GM18909 (cell line): ENCODE measurements at regions not wholly inside any gene's neighbourhood (a gene's known extent, or its start where the extent isn't known, plus 50 kb on each side); places are given as distances from the start of the nearest gene placed in this dataset.
"Not testable (repeated sequence)": the region's sequence is repeated elsewhere in the genome, so short reads cannot be mapped to it uniquely, and the experiment has no call there.

ENCODE experiments used
- ATAC-seq: cut with Tn5 transposase; IDR thresholded peaks from one replicate; pipeline ENCODE4 v1.9.1; 2021; ENCODE audit warnings: mild to moderate bottlenecking; ENCODE audit not compliant: unreplicated experiment, poor library complexity

DNA sequence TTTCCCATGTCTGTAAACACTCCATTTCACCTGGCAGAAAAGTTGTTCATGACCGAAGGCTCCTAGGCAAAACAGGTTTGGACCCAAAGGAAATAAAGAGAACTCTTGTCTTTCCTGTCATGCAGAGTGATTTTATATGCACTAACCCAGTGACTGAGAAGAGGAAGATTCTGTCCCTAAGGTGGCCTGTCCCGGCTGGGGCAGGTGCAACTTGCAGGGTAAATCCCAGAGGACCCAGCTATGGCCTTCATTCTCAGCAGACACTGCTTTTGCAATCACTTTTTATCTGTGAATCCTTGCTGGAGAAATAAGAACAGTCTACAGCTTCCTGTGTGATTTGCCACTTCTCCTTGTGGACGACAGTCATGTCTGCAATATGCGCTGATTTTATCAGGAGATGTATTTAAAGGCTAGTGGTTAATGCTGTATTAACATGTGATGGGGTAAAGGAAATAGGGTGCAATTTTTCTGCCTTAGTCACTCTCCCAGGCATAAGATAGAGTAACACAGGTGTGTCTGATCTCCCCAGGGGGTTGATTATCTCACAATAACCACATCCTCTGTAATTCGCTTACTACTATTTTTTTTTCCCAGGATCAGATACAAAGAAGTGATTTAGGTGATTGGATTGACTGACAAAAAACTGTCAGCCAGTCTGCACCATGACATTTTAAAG, 696.8 kb upstream of the SOX9 start:
- ATAC-seq, result no peak

DNA sequence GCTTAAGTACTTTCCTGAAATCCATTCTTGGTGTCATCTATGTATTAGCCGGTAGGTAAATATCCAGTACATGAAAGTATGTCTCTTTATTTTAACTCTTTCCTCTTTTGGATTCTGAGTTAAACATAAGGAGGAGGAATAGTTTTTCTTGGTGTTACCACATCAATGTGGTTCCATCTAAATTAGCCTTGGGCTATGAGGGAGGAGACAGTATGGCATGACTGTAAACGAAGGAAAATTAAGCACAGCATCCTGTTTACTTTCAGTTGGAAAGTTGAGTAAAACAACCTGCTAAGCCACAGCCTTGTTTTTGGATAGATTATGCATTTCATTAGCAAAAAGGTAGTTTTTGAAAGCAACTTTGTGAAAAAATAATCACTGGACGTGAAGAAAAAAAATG, 693.0 kb upstream of the SOX9 start:
- ATAC-seq, result no peak

DNA sequence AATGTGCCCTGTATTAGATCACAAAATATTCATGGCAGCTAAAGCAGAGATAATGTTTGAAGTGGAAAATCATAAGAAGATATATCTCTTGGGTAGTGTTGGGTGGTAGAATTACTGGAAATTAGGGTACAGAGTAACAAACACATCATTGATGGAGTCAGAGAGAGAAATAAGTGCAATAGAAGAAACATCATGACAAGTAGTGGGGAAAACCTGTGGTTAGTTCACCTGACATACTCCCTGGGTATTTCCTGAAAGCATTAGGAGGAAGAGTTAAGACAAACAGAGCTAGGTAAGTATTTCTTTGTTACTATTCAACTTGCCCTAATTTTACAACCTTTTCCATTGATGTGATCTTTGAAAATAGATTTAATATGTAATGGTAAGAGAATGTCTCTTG, 691.9 kb upstream of the SOX9 start:
- no peak for ATAC-seq

DNA sequence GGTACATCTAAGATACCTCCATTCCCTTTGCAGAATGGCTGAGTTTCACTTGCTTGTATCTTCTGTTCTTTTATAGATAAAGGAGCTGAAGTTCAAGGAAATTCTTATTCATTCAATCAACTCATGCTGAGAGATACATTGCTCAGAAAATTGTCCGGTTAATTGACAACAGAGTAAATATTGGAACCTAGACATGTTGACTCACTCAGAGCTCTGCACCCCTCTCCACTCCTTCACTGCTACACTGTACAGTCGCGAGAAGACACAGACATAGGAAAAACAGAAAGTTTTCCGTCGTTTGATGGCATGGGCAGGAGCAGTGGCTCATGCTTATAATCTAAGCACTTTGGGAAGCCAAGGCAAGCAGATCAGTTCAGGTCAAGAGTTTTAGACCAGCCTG, 690.5 kb upstream of the SOX9 start:
- ATAC-seq, result no peak

DNA sequence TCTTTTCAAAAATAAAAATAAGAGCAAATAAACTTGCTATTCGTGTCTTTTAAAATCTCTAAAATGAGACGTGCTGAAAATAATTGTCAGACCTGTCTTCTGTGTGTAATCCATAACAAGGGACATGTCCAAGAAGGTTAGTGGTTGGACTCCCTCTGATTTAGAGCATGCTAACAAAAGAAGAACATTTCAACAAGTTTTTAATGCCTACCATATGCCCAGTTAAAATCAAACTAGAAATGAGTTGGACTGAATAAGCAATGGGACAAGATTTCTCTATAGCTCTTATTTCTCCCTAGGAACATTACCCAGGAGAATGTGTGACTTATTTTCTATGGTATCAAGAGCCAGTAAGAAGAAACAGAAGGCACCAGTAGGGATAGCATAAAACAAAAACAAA, 689.7 kb upstream of the SOX9 start:
- no peak for ATAC-seq

DNA sequence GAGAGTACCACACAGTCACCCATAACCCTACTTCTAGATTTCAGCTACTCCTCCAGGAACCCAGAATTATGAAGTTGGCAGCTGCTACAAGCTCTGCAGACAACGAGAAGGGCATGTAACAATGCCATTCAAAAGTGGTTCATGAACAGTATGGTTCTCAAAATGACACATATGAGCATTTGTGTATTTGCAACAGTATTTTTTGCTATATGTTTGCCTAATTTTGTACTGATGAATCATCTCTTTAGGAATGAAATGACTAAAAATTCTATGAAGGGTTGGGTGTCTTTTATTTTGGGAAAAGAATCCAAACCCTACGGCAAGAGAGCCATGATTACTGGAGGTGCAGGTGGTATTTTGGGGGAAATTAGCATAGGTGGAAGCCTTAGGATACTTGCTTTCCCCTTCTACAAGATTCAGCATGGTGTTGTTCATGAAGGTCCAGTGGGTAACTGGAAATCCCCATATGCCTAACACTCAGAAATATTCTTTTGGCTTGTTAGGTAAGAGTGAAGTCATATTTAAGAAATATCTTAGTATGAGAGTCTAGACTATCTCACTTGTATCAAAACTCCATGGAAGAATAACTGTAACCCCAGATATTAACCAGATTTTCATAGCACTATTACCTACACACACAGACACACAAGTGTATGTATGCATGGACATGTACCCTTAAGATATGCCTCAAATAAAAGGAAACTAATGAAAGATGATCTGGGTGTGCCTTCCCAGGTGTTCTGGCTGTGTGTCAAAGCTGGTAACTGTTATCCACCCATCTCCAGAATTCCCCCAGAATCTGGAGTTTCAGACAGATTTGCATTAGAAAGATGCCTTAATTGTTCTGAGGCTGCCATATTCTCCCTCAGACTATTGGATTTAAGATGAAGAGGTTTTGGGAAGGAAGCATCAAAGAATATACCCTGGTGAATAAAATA, 688.2 kb upstream of the SOX9 start:
- no peak for ATAC-seq

DNA sequence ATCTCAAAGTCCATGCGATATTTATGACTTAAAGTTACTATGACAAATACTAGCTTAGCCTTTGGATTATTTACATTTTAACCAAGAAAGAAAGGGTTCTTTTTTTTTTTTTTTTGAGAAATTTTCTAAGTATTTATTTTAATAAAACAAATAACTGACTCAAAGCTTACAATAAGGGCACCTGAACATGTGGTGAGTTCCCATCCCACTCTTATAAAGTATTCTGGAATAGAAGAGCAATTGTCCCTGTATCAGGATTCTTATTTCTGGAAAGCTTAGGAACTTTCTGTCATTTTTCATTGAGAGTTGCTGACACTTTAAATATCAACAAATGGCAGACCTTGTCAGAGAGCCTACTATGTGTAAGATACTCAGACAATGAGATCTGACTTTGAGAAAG, 686.1 kb upstream of the SOX9 start:
- ATAC-seq, result no peak

DNA sequence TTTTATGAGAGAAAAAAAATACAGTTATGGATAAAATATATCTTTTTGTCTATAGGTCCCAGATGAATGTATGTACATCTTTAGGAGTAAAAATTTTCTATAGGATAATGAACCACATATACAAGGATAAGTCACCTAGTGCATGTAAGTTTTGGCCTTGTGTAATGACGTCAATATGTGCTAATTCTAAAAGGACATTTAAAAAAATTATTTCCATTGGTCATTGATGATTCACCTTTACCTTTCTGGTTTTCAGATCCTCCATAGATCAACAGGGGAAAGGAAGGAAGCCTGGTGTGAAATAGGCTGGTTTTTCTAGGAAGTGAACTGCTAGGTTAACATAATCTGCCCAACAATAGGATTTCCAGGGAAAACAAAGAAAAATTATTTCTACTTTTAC, 684.3 kb upstream of the SOX9 start:
- ATAC-seq, result no peak

DNA sequence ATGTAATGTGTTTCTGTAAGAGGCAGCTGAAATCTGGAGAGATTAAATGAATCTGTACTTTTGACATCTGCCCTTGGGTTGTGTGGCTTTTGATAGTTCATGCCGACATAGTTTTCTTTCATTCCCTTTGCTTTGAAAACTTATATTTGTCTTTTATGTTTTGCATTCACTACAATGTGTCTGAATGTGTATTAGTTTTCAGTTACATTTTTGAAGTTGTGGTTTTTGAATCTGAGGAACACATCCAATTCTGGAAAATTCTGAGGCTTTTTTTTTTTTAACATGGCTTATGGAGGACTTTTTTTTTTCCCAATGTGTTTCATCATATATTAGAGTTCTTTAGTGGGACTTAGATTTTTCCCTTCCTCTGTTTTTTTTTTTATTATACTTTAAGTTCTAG, 683.7 kb upstream of the SOX9 start:
- no peak for ATAC-seq

DNA sequence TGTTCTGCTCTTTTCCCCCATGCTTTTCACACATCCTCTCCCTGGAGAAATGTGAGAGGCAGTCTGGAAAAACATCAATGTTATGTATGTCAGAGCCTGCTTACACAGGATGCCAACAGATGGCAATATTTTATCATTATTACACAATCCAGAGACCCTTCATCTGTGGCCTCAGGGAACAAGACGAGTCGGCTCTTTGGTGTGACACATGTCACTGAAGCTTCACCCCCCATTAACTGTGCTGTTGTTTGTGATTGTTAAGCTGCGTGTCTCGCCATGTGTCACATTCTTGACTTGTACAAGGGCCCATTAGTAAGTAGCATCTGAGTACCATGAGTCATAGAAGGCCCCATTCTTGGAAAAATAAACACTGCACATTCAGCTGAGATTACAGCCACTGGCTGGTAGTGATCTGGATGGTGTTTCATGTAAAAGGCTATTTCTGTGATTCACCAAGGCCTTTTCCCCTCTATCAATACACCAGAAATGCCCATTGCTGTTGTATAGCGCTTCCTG, 682.1 kb upstream of the SOX9 start:
- ATAC-seq, result no peak

DNA sequence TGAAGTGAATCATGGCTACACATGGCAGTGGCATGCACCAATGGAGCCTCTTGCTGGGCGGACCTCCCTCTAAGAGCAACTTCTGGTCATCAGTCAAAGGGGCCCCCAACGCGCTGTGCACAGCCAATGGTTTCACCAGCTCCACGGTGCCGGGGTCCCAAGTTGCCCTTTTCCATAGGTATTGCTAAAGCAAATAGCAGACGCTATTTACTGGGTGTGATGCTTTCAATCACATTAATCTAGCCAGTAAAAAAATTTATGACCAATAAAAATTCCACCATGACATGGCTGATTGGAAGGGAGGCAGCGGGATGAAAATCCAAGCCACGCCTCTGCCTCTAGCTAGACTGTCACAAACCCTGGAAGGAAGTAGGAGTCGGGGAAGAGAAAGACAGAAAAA, 680.3 kb upstream of the SOX9 start:
- ATAC-seq, result no peak

DNA sequence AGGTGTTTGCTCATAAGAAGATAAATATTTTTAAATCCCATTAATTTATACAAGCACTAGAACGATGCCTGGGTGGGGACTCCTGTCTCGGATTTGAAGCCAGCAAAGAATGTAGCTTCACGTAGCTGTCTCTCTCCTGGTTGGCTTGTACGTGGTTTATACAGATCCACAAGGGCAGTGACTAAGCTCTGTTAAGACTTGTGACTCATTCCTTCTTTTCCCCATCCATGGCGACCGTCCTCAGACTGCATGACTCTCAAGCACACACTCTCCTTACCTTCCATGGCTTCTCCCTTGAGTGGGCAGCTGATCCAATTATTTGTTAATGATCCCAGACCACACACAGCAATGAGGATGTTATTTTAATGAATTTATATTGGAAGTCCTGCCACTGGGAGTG, 679.7 kb upstream of the SOX9 start:
- ATAC-seq, result no peak

DNA sequence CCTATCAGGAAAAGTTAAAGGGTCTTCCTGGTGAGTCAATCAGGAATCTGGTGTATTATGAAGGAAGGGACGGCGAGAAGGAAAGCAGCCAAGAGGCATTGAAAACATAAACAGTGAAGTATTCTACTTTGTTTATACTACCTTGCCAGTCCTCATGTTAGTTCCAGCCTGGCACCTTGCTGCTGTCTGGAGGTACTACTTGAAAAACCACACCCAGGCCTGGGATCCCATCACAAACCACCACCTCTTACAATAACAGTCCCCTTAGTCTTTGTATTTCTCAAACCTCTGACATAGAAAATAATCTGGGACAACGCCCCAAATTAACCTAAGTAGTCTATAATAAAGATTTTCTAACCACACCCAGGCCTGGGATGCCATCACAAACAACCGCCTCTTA, 676.7 kb upstream of the SOX9 start:
- ATAC-seq, result no peak

DNA sequence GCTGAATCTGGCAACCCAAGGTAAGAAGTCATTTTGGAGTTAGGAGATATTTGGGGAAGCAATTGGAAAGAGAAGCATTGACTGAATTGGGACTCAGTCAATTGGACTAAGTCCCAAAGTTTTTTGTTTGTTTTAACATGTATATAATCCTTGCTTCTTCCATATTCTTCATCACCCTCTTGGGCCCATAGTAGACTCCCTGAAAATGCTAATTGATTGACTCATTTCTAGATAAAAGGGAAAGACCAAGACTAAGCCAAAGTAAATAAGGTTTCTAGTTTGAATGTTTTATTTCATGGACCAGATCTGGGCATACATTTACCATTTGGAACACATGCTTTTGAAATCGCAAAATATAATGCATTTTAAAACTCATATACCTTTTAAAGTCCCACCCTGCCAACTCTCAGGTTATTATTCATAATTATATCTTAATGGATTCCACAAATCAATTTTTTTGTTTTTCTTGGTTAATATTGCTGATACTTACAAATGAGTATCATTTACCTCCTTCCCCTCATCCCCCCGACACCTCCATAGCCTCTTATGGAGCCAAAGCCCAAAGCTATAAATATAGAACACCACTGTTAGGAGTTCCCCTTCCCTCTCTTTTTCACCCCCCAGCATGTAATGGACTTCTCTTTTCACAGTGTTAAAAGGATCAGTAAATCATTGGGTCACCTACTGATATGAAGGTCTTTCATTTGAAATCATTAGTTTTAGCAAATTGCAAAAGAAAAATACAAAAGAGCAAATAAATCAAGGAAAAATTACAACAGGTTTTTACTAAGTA, 674.0 kb upstream of the SOX9 start:
- no peak for ATAC-seq

DNA sequence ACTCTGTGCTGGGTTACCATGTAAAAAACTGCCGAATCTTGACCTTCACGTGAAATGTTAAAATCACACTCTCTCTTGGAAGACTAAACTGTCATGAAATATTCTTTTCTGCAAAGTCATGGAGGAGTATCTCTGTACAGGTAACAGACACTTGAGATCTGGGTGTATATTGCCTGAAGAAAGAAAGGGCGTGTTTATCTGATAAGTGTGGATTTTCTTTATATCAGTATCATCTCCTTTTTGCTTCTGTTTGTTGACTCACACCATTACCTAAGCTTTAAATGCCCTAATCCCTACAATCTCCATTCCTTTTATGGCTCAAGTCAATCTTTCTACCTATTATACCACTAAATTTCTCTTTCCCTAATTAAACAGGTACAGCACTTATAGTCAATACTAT, 673.2 kb upstream of the SOX9 start:
- no peak for ATAC-seq

DNA sequence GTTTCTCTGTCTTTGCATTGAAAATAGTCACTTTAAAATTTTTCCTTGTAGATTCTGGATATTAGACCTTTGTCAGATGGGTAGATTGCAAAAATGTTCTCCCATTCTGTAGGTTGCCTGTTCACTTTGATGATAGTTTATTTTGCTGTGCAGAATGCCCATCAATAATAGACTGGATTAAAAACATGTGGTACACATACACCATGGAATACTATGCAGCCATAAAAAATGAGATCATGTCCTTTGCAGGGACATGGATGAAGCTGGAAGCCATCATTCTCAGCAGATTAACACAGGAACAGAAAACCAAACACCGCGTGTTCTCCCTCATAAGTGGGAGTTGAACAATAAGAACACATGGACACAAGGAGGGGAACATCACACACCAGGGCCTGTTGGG, 670.2 kb upstream of the SOX9 start:
- not testable (repeated sequence) for ATAC-seq

DNA sequence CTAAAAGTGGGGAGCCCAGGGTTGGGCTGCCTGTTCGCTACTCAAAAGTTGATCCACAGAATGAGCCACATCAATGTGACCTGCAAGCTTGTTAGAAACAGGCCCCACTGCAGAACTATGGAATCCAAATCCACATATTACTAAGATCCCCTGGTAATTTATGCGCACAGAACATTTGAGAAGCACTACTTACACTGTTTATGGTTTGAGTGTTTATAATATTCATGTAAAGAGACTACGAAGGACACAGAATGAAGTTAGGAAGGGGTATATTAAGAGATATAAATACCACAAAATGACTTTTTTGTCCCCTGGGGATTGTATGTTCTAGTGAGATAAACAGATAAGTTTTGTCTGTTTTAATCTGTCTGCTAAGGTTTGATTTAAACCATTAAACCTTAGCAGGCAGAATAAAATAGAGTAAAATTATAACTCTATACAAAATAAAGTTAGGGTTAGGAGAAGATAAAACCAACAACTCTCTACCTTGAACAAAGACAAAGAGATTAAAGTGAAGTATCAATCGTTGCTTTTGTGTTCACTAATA, 666.9 kb upstream of the SOX9 start:
- ATAC-seq, result no peak

DNA sequence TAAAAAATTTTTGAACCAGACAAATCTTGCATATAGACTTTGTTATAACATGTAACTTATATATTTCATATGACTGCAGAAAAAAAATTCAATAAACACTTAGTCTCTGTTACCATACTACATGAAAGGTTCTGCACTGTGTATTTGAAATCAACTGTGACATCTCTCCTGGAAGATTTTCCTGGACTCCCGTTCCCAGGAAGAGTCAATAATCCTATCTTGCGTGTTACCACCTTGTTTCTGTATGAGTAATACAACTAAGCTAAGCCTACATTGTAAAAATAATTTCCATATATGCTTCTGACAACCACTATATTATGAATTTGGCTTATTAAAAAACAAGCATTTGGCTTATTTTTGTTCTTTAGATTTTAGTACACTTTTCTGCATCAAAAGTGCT, 665.6 kb upstream of the SOX9 start:
- ATAC-seq, result no peak

DNA sequence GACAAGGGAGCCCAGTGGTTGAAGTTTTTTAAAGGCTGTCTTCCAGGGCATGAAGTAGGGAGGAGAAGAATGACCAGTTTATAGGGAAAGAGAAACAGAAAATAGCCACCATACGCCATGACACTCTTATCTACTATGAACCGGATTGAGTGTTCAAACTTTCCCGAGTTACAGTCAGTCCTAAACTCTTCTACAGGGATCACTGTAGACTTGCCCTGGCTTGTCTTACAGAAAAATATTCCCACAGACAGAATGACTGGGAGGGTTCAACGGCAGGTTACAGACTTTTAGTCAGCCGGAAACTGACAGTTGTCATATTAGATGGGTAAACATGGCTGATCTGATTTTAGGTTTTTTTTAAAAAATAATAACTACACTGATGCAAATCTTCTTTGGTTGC, 662.5 kb upstream of the SOX9 start:
- no peak for ATAC-seq

DNA sequence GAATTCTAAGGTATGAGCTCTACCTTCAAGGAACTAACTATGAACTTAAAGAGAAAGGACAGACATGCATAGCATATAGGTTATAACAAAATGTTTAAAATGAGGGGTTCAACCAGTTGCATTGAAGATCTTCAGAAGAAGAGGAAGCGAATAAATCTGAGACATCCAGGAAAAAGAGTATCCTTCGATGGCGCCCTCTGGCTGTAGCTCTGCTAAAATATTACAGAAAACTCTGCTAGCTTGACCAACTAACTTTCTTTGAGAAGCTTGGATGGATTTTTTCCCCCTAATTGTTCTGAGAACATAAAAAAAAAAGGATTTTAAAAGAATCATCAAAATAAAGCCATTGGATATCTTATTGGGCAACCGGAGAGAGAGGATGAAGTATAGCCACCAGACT, 659.9 kb upstream of the SOX9 start:
- no peak for ATAC-seq
